ENCODE measurements at regions not wholly inside any gene's neighbourhood (a gene's known extent, or its start where the extent isn't known, plus 50 kb on each side); places are given as distances from the start of the nearest gene placed in this dataset.
"Not testable (repeated sequence)": the region's sequence is repeated elsewhere in the genome, so short reads cannot be mapped to it uniquely, and the experiment has no call there.

- not testable (repeated sequence) for DNase-seq (ENCODE audit: low spot score)
Measured at GRCh38 chr4:118502967-118503366, 150.2 kb upstream of the PRSS12 start.

DNA sequence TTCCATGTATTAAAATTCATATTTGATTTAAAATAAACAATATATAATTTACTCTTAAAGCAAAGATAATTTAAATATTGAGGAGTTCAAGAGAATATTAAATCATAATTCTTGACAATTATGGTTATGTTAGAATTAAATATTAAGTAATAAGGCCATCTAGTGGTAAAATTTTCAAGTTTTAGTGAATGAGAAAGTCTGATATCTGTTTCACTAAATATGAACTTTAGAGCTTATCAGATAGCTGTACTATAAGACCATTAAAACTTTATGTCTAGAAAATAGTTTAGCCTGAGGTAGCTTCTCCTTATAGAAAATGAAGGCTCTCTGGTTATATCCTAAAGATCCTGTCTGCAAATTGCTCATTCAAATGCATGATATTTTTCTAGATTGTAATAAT, 152.1 kb upstream of the PRSS12 start:
- DNase-seq (ENCODE audit: low spot score) = not testable (repeated sequence)

- not testable (repeated sequence) for DNase-seq (ENCODE audit: low spot score)
Measured at GRCh38 chr4:118505491-118505890, 152.7 kb upstream of the PRSS12 start.

GRCh38 chr4:118512870-118513269, 160.1 kb upstream of the PRSS12 start:
- DNase-seq (ENCODE audit: low spot score) = not testable (repeated sequence)

DNA sequence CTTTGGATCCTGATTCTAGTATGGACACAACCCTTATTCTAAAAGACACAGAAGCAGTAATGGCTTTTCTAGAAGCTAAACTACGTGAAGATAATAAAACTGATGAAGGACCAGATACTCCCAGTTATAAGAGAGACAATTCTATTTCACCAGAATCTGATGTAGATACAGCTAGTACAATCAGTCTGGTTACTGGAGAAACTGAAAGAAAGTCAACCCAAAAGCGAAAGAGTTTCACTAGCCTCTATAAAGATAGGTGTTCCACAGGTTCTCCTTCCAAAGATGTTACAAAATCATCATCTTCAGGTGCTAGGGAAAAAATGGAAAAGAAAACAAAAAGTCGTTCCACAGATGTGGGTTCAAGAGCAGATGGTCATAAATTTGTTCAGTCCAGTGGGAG, 161.5 kb upstream of the PRSS12 start:
- not testable (repeated sequence) for DNase-seq (ENCODE audit: low spot score)

DNA sequence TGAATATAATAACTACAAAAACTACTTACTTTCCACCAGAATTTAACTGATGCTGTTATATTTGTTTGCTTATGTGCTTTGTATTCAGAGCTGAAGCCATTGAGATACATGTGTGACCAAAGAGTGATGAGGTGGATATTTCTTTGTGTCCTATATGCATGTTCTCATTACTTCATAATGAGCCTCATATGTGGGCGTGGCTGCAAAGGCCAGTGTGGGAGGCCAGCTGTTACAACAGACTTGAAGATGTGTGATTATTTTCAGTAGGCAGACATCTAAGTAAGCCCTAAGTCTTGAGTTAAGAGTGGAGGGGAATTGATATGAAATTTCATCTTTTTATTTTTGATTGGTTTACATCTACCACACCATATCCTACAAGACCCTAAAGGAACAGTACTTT, 163.3 kb upstream of the PRSS12 start:
- DNase-seq (ENCODE audit: low spot score) = not testable (repeated sequence)

DNA sequence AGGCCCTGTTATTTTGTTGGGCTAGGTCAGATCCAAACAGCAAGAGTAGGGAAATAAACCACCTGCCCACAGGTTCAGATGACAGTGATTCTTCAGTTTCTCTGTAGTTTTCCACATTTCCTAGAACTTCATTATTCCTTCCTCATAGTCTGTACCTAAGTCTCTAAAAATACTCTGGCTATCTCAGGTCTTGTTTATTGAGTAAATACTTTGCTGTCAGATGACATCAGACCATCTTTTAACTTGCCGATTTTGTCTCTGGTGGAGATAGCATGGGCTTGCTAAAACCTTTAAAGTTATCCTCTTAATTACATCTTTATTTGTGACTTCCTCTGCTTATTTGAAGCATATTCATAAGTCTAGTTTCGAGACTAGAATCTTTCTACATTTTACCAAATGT, 155.1 kb upstream of the METTL14 start:
- not testable (repeated sequence) for DNase-seq (ENCODE audit: low spot score)

DNA sequence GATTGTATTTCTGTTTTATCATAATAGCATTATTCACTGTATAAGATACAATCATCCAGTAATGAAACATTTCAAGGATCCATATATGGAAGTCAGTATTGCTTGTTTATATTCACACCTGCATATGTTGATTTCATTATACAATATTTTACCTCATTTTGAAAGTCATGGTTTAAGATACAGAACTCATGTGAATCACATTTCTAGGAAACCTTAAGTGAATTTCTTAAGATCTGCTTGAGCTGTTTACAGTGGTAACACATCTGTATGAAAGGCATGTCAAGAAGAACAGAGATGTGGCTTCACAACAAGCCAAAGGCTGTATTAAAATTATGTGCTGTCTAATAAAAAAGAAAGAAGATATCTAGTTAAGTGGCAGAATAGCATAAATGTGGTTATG, 153.2 kb upstream of the METTL14 start:
- DNase-seq (ENCODE audit: low spot score) = not testable (repeated sequence)

- DNase-seq (ENCODE audit: low spot score) = not testable (repeated sequence)
Measured at GRCh38 chr4:118535788-118536187, 149.4 kb upstream of the METTL14 start.

- DNase-seq (ENCODE audit: low spot score) = not testable (repeated sequence)
Measured at GRCh38 chr4:118539412-118540077, 145.6 kb upstream of the METTL14 start.

- not testable (repeated sequence) for DNase-seq (ENCODE audit: low spot score)
Measured at GRCh38 chr4:118556576-118556975, 128.6 kb upstream of the METTL14 start.

GRCh38 chr4:118557298-118557851, 127.8 kb upstream of the METTL14 start:
- DNase-seq (ENCODE audit: low spot score) = no peak

DNA sequence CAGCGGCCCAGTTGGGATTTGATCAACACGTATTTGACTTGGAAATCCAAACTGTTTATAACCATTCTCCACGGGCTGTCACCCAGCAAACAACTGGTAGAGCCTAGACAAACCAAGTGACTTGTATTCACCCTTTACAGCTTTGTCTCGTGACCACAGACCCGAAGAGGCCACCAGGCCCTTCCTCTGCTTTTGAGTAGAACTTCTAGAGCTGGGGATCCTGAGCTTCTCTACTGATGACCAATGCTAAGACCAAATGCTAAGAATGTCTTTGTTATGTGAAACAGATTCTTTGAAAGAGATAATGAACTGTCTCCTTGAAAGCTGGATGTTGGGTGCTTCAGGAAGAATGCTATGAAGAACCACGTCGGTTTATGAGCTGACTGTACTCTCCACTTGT, 127.0 kb upstream of the METTL14 start:
- DNase-seq (ENCODE audit: low spot score) = not testable (repeated sequence)

GRCh38 chr4:118561559-118561958, 123.6 kb upstream of the METTL14 start:
- DNase-seq (ENCODE audit: low spot score) = not testable (repeated sequence)

DNA sequence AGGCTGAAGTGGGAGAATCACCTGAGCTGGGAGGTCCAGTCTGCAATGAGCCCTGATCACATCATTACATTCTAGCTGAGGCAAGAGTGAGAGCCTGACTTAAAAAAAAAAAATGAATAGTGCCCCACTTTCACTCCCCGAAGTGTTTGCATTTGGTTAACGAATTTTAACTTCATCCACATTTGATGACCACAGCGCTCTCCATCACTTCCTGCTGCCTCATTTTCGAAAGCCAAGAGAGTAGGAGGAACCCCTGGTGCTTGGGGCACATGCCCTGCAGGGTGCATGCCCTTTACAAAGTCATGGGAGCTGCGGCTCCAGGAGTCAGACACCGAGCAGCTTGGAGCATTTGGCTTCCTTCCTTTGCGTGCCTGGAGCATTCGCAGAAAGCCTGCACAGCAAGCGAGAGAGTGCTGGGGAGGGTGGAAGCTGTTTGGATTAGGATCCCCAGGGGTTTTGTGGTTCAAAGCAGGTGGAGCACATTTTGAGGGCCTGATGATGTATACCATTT, 119.1 kb upstream of the METTL14 start:
- DNase-seq (ENCODE audit: low spot score) = not testable (repeated sequence)

DNA sequence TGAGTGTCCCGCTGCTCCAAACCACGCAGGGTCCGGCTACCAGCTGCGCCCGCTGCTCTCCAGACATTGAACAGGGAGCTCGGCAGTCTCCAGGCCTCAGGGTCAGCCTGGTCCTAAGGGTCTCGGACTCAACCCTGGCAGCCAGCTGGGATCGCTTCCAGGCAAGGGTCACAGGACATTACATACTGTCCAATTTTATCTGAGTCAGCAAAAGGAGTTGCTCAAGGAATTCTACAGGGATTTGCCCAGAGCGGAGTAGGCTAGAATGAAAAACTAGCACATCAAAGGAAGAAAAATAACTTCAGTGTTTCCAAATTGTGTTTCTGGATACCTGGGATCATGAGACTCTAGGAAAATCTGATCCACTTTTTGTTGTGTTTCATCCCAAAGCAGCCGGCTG, 112.2 kb upstream of the METTL14 start:
- not testable (repeated sequence) for DNase-seq (ENCODE audit: low spot score)

DNA sequence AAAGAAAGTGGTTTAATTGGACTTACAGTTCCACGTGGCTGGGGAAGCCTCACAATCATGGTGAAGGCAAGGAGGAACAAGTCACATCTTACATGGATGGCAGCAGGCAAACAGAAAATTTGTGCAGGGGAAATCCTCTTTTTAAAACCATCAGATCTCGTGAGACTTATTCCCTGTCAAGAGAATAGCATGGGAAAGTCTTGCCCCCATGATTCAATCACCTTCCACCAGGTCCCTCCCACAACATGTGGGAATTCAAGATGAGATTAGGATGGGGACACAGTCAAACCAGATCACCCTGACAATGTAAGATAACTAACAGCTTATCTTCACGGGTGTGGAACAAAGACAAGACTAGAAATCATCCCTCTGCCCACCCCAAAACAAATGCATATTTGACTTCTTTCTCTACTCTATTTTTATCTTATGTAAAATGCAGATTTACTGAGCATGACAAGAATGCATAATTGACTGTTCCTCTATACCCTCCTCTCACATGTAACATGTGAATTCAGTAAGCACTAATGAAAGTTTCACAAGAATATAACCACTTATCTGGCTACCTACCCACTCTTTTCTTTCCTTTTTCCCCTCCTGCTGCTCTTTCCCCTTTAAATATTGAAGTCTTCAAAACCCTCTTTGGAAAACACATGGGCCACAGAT, 110.8 kb upstream of the METTL14 start:
- DNase-seq (ENCODE audit: low spot score) = not testable (repeated sequence)

DNA sequence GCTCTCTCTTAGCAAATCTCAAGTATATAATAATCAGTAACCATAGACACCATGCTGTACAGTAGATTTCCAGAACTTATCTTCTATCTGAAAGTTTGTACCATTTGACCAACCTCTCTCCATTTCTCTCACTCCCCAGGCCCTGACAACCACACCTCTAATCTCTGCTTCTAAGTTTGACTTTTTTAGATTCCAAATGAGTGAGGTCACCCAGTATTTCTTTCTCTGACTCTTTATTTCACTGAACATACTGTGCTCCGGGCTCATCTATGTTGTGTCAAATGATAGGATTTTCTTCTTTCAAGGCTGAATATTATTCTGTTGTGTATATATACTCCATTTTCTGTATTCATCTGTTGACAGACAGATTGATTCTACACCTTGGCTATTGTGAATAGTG, 110.1 kb upstream of the METTL14 start:
- not testable (repeated sequence) for DNase-seq (ENCODE audit: low spot score)

DNA sequence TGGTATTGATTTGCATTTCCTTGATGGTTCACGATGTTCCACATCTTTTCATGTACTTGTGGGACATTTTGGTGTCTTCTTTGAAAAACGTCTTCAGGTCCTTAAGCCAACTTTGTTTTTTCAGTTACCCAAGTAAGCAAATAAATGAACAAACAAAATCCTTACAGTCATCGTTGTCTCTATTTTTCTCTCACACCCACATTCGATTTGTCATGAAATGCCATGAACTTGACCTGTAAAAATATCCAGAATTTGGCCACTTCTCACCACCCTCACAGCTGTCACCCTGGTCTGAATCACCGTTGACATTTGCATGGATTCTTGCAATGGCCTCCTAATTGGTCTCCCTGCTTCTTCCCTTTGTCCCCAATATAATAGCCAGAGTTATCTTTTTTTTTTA, 109.5 kb upstream of the METTL14 start:
- DNase-seq (ENCODE audit: low spot score) = not testable (repeated sequence)

DNA sequence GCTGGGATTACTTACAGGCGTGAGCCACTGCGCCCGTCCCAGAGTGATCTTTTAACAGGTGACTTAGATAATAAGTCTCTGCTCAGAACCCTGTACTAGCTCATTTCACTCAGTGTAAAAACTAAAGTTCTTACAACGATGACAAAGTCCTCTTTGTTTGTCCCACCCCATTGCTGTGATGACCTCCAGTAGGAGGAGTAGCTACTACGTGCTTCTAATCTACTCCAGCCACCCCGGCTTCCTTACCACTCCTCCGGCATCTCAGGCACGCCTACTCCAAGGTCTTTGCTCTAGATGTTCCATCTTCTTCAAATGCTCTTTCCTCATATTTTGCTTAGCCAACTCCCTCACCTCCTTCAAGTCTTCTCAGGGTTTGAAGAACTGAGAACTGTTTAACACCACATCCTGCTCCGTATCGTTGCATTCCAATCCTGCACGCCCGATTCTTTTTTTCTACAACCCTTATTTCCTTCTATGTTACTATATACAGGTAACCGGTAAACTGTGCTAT, 108.4 kb upstream of the METTL14 start:
- DNase-seq (ENCODE audit: low spot score) = not testable (repeated sequence)

GRCh38 chr4:118585015-118585414, 100.2 kb upstream of the METTL14 start:
- no peak for DNase-seq (ENCODE audit: low spot score)

DNA sequence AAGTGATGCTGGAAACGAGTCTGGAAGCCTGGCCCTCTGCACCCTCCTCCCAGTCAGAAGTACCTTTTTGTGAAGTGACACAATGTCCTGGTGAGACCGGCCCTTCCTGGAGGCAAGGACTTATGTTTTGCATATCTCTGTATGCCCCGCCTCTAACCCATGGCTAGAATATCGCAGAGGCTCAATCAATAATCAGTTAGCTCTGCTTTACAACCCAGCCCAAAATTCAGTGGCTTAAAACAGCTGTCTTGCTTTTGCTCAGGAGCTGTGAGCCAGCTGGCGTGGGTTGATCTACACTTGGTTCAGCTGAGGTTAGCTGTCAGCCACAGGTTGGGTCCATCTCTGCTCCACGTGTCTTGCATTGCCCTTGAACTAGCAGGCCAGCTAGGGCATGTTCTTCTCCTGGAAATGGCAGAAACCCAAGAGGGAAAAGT, 98.8 kb upstream of the METTL14 start:
- no peak for DNase-seq (ENCODE audit: low spot score)
